Mucosa of descending colon (tissue), 3 donors: ENCODE measurements at regions not wholly inside any gene's neighbourhood (a gene's known extent, or its start where the extent isn't known, plus 50 kb on each side); places are given as distances from the start of the nearest gene placed in this dataset.

Experiments used
- ATAC-seq: fragments of 200-7000 bp; cut with Tn5 transposase; one replicate; pipeline ENCODE4 v1.9.1; 2020; ENCODE audit warnings: mild to moderate bottlenecking, moderate library complexity
- DNase-seq, 3 donors: peaks; one replicate each; pipeline ENCODE4 v3.0.0-alpha.2; 2020
- H3K36me3 ChIP-seq: fragments of 200-600 bp; one replicate; pipeline ENCODE4 v1.8.0; 2021; ENCODE audit warnings: low read depth, mild to moderate bottlenecking
- H3K4me1 ChIP-seq: fragments of 200-600 bp; one replicate; pipeline ENCODE4 v1.8.0; 2021; ENCODE audit warnings: low read depth, mild to moderate bottlenecking
- H3K4me3 ChIP-seq: fragments of 200-600 bp; one replicate; pipeline ENCODE4 v1.8.0; 2021; ENCODE audit warnings: mild to moderate bottlenecking
- H3K9me3 ChIP-seq: fragments of 200-600 bp; one replicate; pipeline ENCODE4 v1.8.0; 2021; ENCODE audit warnings: mild to moderate bottlenecking
- intact Hi-C, 2 donors: fragments of 100-400 bp; cut with DNase I in 1 of 2; cut with micrococcal nuclease in 1 of 2; formaldehyde crosslinking; loops; one replicate each; pipeline versions ENCODE4 v1.11.0 to v1.11.1; 2022; cut with DNase I, micrococcal nuclease
- TF ChIP-seq, protein P1 (sequence below): fragments of 200-600 bp; IDR thresholded peaks from one replicate; pipeline ENCODE4 v1.8.0; 2022; ENCODE audit warnings: antibody characterized with exemption, mild to moderate bottlenecking
- donor health status: DM: no; HTN: no; CAD: no; lungs with moderate emphysema.
- donor health status: DM: no; HTN: no; CAD: no.
- donor health status: DM: no; HTN: yes; CAD: no.

DNA sequence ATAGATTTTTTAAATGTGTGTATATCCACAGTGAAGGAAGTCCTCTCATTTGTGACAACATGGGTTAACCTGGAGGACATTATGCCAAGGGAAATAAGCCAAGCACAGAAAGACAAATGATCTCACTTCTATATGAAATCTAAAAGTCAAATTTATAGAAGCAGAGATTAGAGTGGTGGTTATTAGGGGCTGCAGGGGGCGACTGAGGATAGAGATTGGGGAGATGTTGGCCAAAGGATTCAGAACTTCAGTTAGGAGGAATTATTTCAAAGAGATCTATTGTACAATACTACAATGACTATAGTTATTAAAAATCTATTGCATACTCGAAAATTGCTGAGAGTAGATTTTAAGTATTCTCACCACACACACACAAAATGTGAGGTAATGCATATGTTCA, 252.4 kb upstream of the SLC39A10 start:
- DNase-seq = no peak
- intact Hi-C loops = no loop called here
- no peaks in the 10 kb centered on the region for H3K9me3 ChIP-seq
- TF ChIP-seq, protein P1, sequence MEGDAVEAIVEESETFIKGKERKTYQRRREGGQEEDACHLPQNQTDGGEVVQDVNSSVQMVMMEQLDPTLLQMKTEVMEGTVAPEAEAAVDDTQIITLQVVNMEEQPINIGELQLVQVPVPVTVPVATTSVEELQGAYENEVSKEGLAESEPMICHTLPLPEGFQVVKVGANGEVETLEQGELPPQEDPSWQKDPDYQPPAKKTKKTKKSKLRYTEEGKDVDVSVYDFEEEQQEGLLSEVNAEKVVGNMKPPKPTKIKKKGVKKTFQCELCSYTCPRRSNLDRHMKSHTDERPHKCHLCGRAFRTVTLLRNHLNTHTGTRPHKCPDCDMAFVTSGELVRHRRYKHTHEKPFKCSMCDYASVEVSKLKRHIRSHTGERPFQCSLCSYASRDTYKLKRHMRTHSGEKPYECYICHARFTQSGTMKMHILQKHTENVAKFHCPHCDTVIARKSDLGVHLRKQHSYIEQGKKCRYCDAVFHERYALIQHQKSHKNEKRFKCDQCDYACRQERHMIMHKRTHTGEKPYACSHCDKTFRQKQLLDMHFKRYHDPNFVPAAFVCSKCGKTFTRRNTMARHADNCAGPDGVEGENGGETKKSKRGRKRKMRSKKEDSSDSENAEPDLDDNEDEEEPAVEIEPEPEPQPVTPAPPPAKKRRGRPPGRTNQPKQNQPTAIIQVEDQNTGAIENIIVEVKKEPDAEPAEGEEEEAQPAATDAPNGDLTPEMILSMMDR = no peak
- H3K4me3 ChIP-seq = no peak overlapping the region
- ATAC-seq = no peak
- H3K36me3 ChIP-seq = no peaks in the 10 kb centered on the region
- no peaks in the 10 kb centered on the region for H3K4me1 ChIP-seq

DNA sequence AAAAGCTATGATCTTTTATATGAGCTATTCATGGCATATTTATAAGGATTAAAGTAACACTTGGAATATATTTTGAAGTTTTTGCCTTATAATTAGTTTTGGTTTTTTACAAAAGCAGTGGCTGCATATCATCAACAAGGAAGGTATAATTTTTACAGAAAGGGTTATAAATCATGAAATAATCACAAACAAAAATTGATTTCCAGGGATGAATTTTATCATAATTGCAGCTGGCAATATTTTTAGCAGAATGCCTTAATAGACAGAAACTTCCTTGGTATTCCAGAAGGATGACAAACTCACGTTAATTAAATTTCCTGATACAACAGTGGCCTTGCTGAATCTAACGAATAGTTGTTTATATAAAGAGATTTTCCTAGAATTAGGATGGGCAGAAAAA, 260.5 kb upstream of the SLC39A10 start:
- H3K36me3 ChIP-seq = no peaks in the 10 kb centered on the region
- ATAC-seq (no peak), DNase-seq (no peak)
- intact Hi-C loops = no loop called here
- no peak overlapping the region for H3K4me3 ChIP-seq
- TF ChIP-seq, protein P1 = no peak
- H3K9me3 ChIP-seq = no peaks in the 10 kb centered on the region
- no peaks in the 10 kb centered on the region for H3K4me1 ChIP-seq

DNA sequence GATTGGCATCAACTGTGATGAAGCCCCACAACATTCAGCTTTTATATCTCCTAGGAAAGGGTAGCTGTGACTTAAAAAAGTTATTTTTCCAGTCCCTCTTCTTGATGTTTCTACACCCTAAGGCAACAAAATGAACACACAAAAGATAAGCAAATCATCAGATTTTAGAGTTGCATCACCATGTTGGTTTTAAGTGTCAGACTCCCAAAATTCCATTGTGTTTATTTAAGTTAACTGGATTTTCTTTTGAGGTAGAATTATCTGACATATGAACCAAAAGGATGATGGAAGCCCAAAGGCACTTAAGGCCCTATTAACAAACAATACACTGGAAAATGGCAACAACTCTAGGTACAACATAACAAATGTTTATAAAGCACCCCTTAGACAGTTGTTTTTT, 261.7 kb upstream of the SLC39A10 start:
- no peaks in the 10 kb centered on the region for H3K36me3 ChIP-seq
- TF ChIP-seq, protein P1 = no peak
- no peaks in the 10 kb centered on the region for H3K9me3 ChIP-seq
- no peak for ATAC-seq
- H3K4me1 ChIP-seq = no peaks in the 10 kb centered on the region
- no peak for DNase-seq
- H3K4me3 ChIP-seq = no peak overlapping the region
- intact Hi-C loops = no loop called here

DNA sequence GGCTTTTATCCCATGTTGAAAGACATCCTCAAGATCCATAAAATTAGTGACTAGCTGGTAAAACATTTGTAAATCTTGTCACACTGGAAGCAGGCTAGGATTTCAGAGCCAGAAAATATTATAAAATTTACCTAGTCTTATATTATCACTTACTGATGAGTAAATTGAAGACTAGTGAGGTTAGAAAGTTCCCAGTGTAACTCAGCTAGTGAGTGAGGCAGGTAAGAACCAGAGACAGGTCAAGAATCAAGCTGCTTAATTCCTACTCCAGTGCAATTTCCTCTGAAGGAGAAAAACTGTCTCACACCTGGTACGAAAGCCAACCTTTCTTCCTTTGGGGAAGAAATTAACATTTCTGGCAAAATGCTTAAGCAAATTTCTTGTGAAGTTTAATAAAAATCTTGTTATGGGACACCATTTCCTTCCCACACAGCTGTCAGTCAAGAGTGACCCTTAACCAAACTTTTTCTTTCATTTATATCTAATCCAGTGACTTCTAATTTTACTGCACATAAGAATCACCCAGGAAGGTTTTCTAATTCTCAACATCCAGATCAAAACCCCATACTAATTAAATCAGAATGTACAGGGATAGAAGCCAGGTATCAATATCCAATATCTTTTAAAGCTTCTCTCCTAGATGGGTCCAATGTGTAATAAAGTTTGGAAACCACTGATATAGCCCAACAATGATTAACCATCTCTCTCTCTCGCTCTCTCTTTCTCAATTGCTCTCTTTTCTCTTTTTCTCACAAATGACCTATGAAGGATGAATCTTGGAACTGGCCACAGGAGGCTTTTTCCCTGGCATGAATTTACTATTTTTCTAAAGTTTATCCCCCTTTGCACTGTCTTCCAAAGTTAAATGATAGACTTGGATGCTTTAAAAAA, 264.3 kb upstream of the SLC39A10 start:
- ATAC-seq (no peak), DNase-seq (no peak)
- no peak overlapping the region for H3K4me3 ChIP-seq
- TF ChIP-seq, protein P1 = no peak
- no peaks in the 10 kb centered on the region for H3K4me1 ChIP-seq
- H3K36me3 ChIP-seq = no peaks in the 10 kb centered on the region
- no peaks in the 10 kb centered on the region for H3K9me3 ChIP-seq
- intact Hi-C loops = loop anchor here in 1 of 2 donors (5.0 kb wide), 1 partner anchor 175 kb away; no protein-coding TSS in a partner anchor

DNA sequence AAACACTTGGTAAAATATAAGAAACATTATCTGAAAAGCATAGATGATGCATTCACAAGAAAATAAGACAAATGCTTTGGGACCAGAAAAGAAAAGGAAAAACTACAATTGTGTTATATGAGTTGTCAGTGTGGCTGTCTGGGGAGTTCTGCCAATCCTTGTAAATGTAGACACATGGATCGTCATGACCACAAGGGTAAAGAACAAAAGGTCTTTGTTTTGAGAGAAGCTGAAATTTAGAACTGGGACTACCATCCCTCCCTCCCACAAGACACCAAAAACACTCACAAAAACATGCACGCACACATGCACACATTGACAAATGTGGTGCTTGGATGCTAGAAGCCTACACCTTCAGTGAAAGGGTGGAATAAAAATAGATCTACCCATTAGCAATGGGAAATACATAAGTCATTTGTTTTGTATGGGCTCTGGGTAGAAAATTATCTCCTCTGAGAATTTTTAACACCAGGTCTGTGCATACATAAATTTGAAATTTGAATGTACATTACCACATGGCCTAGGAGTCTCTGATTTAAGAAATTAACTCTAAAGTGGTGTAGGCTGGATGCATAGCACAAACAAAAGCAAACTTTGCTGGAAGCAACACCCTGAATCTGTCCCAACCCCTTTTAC, 266.2 kb upstream of the SLC39A10 start:
- no peak for ATAC-seq
- intact Hi-C loops = loop anchor here in 1 of 2 donors (5.0 kb wide), 1 partner anchor 174 kb away; no protein-coding TSS in a partner anchor
- Histone ChIP-seq H3K36me3 (no peaks in the 10 kb centered on the region), H3K9me3 (no peaks in the 10 kb centered on the region), H3K4me1 (no peaks in the 10 kb centered on the region), H3K4me3 (no peak overlapping the region)
- no peak for DNase-seq
- TF ChIP-seq, protein P1 = no peak
